K562 (cell line): ENCODE measurements at regions not wholly inside any gene's neighbourhood (a gene's known extent, or its start where the extent isn't known, plus 50 kb on each side); places are given as distances from the start of the nearest gene placed in this dataset.

Source experiments
- ATAC-seq: fragments of 200-7000 bp; cut with Tn5 transposase; 3 replicates; pipeline ENCODE4 v1.9.1; 2020; ENCODE audit warnings: moderate library complexity
- BruUV-seq: library from RNA; stranded (reverse); fragments of 400-500 nt; replicated peaks from 2 replicates; lab custom pipeline; 2021; lab: Mats Ljungman, UMichigan
- CTCF ChIA-PET: fragments of 300-600 bp; formaldehyde crosslinking; extraction: SDS; loops from one replicate; lab custom pipeline; 2021; ENCODE audit warnings: low intra/inter-chr PET ratio; lab: Yijun Ruan, JAX
- POLR2A ChIA-PET: fragments of 300-600, 350-650 bp; sonication (Branson Sonifier 250); formaldehyde crosslinking; extraction: SDS; loops from one replicate; lab custom pipeline; 2021; ENCODE audit warnings: antibody characterized with exemption, inconsistent platforms; lab: Yijun Ruan, JAX
- DNase-seq, 4 experiments: peaks; one replicate each; pipeline versions ENCODE4 v3.0.0 to v3.0.0-alpha.2; 2011 to 2018; ENCODE audit warnings: low spot score in 3 of 4, mixed read lengths in 3 of 4; ENCODE audit errors: extremely low read depth in 1 of 4
- FAIRE-seq: peaks from 2 replicates; lab custom pipeline; 2011; peaks lifted over from hg19 to GRCh38; lab: Jason Lieb, UNC
- H2AFZ ChIP-seq: 2 replicates; pipeline ENCODE4 v1.6.0; 2011; ENCODE audit warnings: low read depth, low read length, control low read depth, inconsistent platforms
- H3K27ac ChIP-seq: fragments of 200-600 bp; 3 replicates; pipeline ENCODE4 v1.8.0; 2011; ENCODE audit warnings: low read depth, mild to moderate bottlenecking, control low read depth, inconsistent platforms, low read length, moderate library complexity, mixed read lengths; ENCODE audit errors: extremely low read depth
- H3K27me3 ChIP-seq, 2 experiments: fragments of 300-600 bp in 1 of 2; 2 replicates in 1 of 2; 3 replicates in 1 of 2; pipeline versions ENCODE4 v1.6.0 to v1.8.0; 2011; ENCODE audit warnings: inconsistent platforms in 2 of 2, low read length in 2 of 2, mild to moderate bottlenecking in 1 of 2, mixed read lengths in 1 of 2, moderate library complexity in 1 of 2; ENCODE audit not compliant: control insufficient read depth in 2 of 2, insufficient read depth in 2 of 2
- H3K36me3 ChIP-seq: fragments of 300-600 bp; 3 replicates; pipeline ENCODE4 v1.8.0; 2011; ENCODE audit warnings: mild to moderate bottlenecking, low read length, inconsistent platforms; ENCODE audit not compliant: control insufficient read depth, insufficient read depth
- H3K4me1 ChIP-seq, 2 experiments: fragments of 200-600 bp in 1 of 2; replicated peaks in 1 of 2; 2 replicates in 1 of 2; 3 replicates in 1 of 2; pipeline versions ENCODE4 v1.5.1 to v1.8.0; 2011; ENCODE audit warnings: inconsistent platforms in 2 of 2, low read length in 2 of 2, mild to moderate bottlenecking in 1 of 2, mixed read lengths in 1 of 2, moderate library complexity in 1 of 2; ENCODE audit not compliant: control insufficient read depth in 2 of 2, insufficient read depth in 2 of 2
- H3K4me2 ChIP-seq: 2 replicates; pipeline ENCODE4 v1.6.1; 2011; ENCODE audit warnings: low read length, control low read depth, inconsistent platforms, mixed read lengths; ENCODE audit not compliant: insufficient read depth
- H3K4me3 ChIP-seq: fragments of 200-600 bp; sonication (generic), shearing (Covaris generic); 2 replicates; pipeline ENCODE4 v1.5.1; 2016; ENCODE audit warnings: control low read depth, inconsistent platforms
- H3K79me2 ChIP-seq: fragments of 200-600 bp; 3 replicates; pipeline ENCODE4 v1.8.0; 2011; ENCODE audit warnings: low read length, inconsistent platforms; ENCODE audit not compliant: control insufficient read depth, insufficient read depth
- H3K9ac ChIP-seq, 2 experiments: 2 replicates each; pipeline versions ENCODE4 v1.6.0 to v1.6.1; 2011; ENCODE audit warnings: low read depth in 2 of 2, low read length in 2 of 2, control low read depth in 1 of 2, inconsistent platforms in 1 of 2, mild to moderate bottlenecking in 1 of 2, mixed read lengths in 1 of 2; ENCODE audit not compliant: insufficient read depth in 1 of 2
- H3K9me1 ChIP-seq: one replicate; pipeline ENCODE4 v1.6.0; 2011; ENCODE audit warnings: inconsistent platforms, mild to moderate bottlenecking, low read length, moderate library complexity; ENCODE audit not compliant: control insufficient read depth, insufficient read depth
- H3K9me3 ChIP-seq: replicated peaks from 2 replicates; pipeline ENCODE4 v1.5.1; 2011; ENCODE audit warnings: low read depth, low read length, inconsistent platforms; ENCODE audit not compliant: control insufficient read depth, insufficient read depth
- H4K20me1 ChIP-seq: replicated peaks from 2 replicates; pipeline ENCODE4 v1.6.1; 2011; ENCODE audit warnings: low read length, inconsistent platforms, mixed read lengths; ENCODE audit not compliant: control insufficient read depth, insufficient read depth
- BDP1 ChIP-seq: IDR thresholded peaks from 3 replicates; pipeline ENCODE4 v1.6.1; 2011; ENCODE audit not compliant: insufficient read length, insufficient read depth
- ELK1 ChIP-seq: sonication (generic); formaldehyde crosslinking; IDR thresholded peaks from 2 replicates; pipeline ENCODE4 v1.8.1; 2022; ENCODE audit warnings: missing genetic modification reagents
- GMEB1 ChIP-seq: fragments of 250-450 bp; sonication (Bioruptor Pico); IDR thresholded peaks from 2 replicates; pipeline ENCODE4 v1.4.0; 2020; ENCODE audit warnings: mild to moderate bottlenecking
- ILF3 ChIP-seq: fragments of 450-650 bp; IDR thresholded peaks from 2 replicates; pipeline ENCODE4 v1.6.1; 2018; ENCODE audit warnings: antibody characterized with exemption, mild to moderate bottlenecking, moderate library complexity, borderline replicate concordance
- MXI1 ChIP-seq: IDR thresholded peaks from 2 replicates; pipeline ENCODE4 v1.6.1; 2011; ENCODE audit warnings: low read depth, mild to moderate bottlenecking, improper control_type of control experiment, low read length
- NUFIP1 ChIP-seq: fragments of 450-650 bp; IDR thresholded peaks from 2 replicates; pipeline ENCODE4 v1.6.1; 2018; ENCODE audit not compliant: partially characterized antibody
- PHTF2 ChIP-seq: fragments of 250-450 bp; sonication (Bioruptor Pico); IDR thresholded peaks from 2 replicates; pipeline ENCODE4 v1.5.0; 2021; ENCODE audit warnings: mild to moderate bottlenecking
- PRPF4 ChIP-seq: fragments of 200-400 bp; formaldehyde crosslinking; IDR thresholded peaks from one replicate; pipeline ENCODE4 v1.6.1; 2017; ENCODE audit warnings: low read length, low read depth, mild to moderate bottlenecking; ENCODE audit not compliant: insufficient read depth, poor library complexity, severe bottlenecking
- SREBF1 ChIP-seq: fragments of 150-350 bp; IDR thresholded peaks from 2 replicates; pipeline ENCODE4 v1.6.1; 2014; ENCODE audit warnings: antibody characterized with exemption, low read depth, low read length, borderline replicate concordance
- WGBS: fragments of 100-300 bp; shearing (Covaris generic); methylation state at CpG from one replicate; pipeline ENCODE4 v1.1.6; 2016; ENCODE audit warnings: low coverage, mixed read lengths; ENCODE audit not compliant: insufficient coverage; ENCODE audit errors: missing lambda C conversion rate; 5-methylcytosine and 5-hydroxymethylcytosine counted together
- in situ Hi-C: fragments of 300-500 bp; cut with MboI; formaldehyde crosslinking; loops from 4 replicates; pipeline ENCODE4 v1.15.0; 2018; ENCODE audit warnings: inconsistent platforms, mixed read lengths
- intact Hi-C: fragments of 100-400 bp; cut with micrococcal nuclease; formaldehyde crosslinking; loops from 2 replicates; pipeline ENCODE4 v1.14.2; 2022

GRCh38 chr2:15886231-15886630 lies 54.1 kb upstream of the MYCN start (continued):
- TF ChIP-seq ELK1 (CRISPR knock-in tag) (no peak), GMEB1 (CRISPR knock-in tag) (no peak), MXI1 (no peak), BDP1 (no peak), NUFIP1 (no peak), PRPF4 (no peak)

GRCh38 chr2:15889442-15890123 lies 50.8 kb upstream of the MYCN start:
- ChIA-PET POLR2A (interaction anchor here (0.6 kb wide), 1 partner anchor 39 kb away, joined by 4 read pairs; no protein-coding TSS in a partner anchor), CTCF (no interaction called here)
- no peak overlapping the region for H3K4me3 ChIP-seq
- no peaks in the 10 kb centered on the region for H4K20me1 ChIP-seq
- H3K9me1 ChIP-seq: no peaks in the 10 kb centered on the region
- no peak overlapping the region for H3K9ac ChIP-seq
- no peak overlapping the region for H3K27ac ChIP-seq
- no peaks in the 10 kb centered on the region for H3K4me1 ChIP-seq
- H3K4me2 ChIP-seq: no peak overlapping the region
- FAIRE-seq (no peak), ATAC-seq (no peak; the same call in 2 of the 3 replicates), DNase-seq (no peak)
- no peaks in the 10 kb centered on the region for H3K79me2 ChIP-seq
- intact Hi-C loops (no loop called here), in situ Hi-C loops (no loop called here)
- WGBS: 0% methylated on average over 14 of the region's 15 CpGs
- peaks cover 7 to 31% of the 10 kb centered on the region in 2 experiments; a peak in 3 of 5 replicates for H3K27me3 ChIP-seq
- no peak overlapping the region for H2AFZ ChIP-seq
- no TSS peak for BruUV-seq
- TF ChIP-seq SREBF1 (no peak), PHTF2 (CRISPR knock-in tag) (no peak), ILF3 (no peak)
- no peaks in the 10 kb centered on the region for H3K36me3 ChIP-seq
- no peaks in the 10 kb centered on the region for H3K9me3 ChIP-seq
